ENCODE measurements at regions not wholly inside any gene's neighbourhood (a gene's known extent, or its start where the extent isn't known, plus 50 kb on each side); places are given as distances from the start of the nearest gene placed in this dataset.

GRCh38 chr7:138244606-138245005 lies 168.3 kb downstream of the AKR1D1 start (continued):
- TF ChIP-seq ZNF792 (tag by site-specific recombination; IDR thresholded peaks at IDR 0.05), result no peak
- TF ChIP-seq ZNF121 (tag by site-specific recombination; IDR thresholded peaks at IDR 0.05), result no peak
- no peak for TF ChIP-seq ZBTB17 (tag by site-specific recombination; IDR thresholded peaks at IDR 0.05)
- TF ChIP-seq ZNF302 (tag by site-specific recombination; IDR thresholded peaks at IDR 0.05; ENCODE audit: low read depth), result no peak

GRCh38 chr7:138245216-138245615 lies 169.0 kb downstream of the AKR1D1 start:
- Histone ChIP-seq H3K27ac (ENCODE audit: extremely low read depth, low read depth, low read length) (no peak overlapping the region), H3K4me1 (ENCODE audit: control insufficient read depth, insufficient read depth, low read length) (no peaks in the 10 kb centered on the region), H3K36me3 (ENCODE audit: control insufficient read depth in 2 of 2, insufficient read depth in 1 of 2, low read length in 2 of 2) (no peaks in the 10 kb centered on the region), H3K4me3 (ENCODE audit: low read depth, low read length) (no peak overlapping the region), H3K9me3 (ENCODE audit: control insufficient read depth, insufficient read depth, low read depth, low read length) (no peaks in the 10 kb centered on the region)
- TF ChIP-seq ZBTB1 (tag by site-specific recombination; IDR thresholded peaks at IDR 0.05) (no peak), ZSCAN30 (tag by site-specific recombination; IDR thresholded peaks at IDR 0.05) (no peak), ZBTB48 (tag by site-specific recombination; IDR thresholded peaks at IDR 0.05) (no peak), ZNF548 (tag by site-specific recombination; IDR thresholded peaks at IDR 0.05) (no peak), ZNF623 (tag by site-specific recombination; IDR thresholded peaks at IDR 0.05) (no peak), HOXD13 (CRISPR knock-in tag; IDR thresholded peaks at IDR 0.05; ENCODE audit: borderline replicate concordance) (no peak), ZNF558 (tag by site-specific recombination; IDR thresholded peaks at IDR 0.05) (no peak), YY1 (tag by site-specific recombination; IDR thresholded peaks at IDR 0.05) (no peak), BCL11B (tag by site-specific recombination; IDR thresholded peaks at IDR 0.05; ENCODE audit: low read depth) (no peak), ZNF510 (tag by site-specific recombination; IDR thresholded peaks at IDR 0.05; ENCODE audit: insufficient replicate concordance) (no peak), SCRT2 (tag by site-specific recombination; IDR thresholded peaks at IDR 0.05) (no peak), KLF7 (tag by site-specific recombination; IDR thresholded peaks at IDR 0.05; ENCODE audit: borderline replicate concordance) (no peak), ZBTB26 (tag by site-specific recombination; optimal IDR thresholded peaks at IDR 0.05) (no peak), ZNF211 (tag by site-specific recombination; IDR thresholded peaks at IDR 0.05; ENCODE audit: low read depth) (no peak), ZBTB17 (tag by site-specific recombination; IDR thresholded peaks at IDR 0.05) (no peak), ZNF274 (IDR thresholded peaks at IDR 0.05; ENCODE audit: low read length) (no peak), ZNF274 (tag by site-specific recombination; IDR thresholded peaks at IDR 0.05; ENCODE audit: borderline replicate concordance) (no peak), ZNF404 (tag by site-specific recombination; IDR thresholded peaks at IDR 0.05) (no peak), WT1 (tag by site-specific recombination; IDR thresholded peaks at IDR 0.05) (no peak)
- TF ChIP-seq, protein P1, sequence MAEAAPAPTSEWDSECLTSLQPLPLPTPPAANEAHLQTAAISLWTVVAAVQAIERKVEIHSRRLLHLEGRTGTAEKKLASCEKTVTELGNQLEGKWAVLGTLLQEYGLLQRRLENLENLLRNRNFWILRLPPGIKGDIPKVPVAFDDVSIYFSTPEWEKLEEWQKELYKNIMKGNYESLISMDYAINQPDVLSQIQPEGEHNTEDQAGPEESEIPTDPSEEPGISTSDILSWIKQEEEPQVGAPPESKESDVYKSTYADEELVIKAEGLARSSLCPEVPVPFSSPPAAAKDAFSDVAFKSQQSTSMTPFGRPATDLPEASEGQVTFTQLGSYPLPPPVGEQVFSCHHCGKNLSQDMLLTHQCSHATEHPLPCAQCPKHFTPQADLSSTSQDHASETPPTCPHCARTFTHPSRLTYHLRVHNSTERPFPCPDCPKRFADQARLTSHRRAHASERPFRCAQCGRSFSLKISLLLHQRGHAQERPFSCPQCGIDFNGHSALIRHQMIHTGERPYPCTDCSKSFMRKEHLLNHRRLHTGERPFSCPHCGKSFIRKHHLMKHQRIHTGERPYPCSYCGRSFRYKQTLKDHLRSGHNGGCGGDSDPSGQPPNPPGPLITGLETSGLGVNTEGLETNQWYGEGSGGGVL (tag by site-specific recombination; IDR thresholded peaks at IDR 0.05), result no peak
- ChIA-PET CTCF (interaction anchor here (0.5 kb wide), 1 partner anchor 15 kb away, joined by 3 read pairs; no protein-coding TSS in a partner anchor), POLR2A (no interaction called here)

DNA sequence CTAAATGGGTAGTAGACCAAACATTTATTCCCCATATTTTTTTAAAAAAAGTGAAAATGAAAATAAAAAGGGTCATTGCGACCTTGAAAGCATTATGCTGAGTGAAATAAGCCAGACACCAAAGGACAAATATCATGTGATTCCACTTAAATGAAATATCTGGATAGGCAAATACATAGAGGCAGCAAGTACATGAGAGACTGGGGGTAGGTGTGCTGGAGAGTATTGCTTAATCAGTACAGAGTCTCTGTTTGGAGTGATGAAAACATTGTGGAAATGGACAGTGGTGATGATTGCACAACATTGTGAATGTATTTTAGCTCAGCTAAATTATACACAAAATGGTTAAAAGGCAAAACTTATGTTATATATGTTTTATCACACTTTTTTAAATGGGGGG lies 169.4 kb downstream of the AKR1D1 start:
- no peaks in the 10 kb centered on the region for H3K4me1 ChIP-seq (ENCODE audit: control insufficient read depth, insufficient read depth, low read length)
- H3K27ac ChIP-seq (ENCODE audit: extremely low read depth, low read depth, low read length), result no peak overlapping the region
- POLR2A ChIA-PET, result no interaction called here
- H3K9me3 ChIP-seq (ENCODE audit: control insufficient read depth, insufficient read depth, low read depth, low read length), result no peaks in the 10 kb centered on the region
- no peak overlapping the region for H3K4me3 ChIP-seq (ENCODE audit: low read depth, low read length)
- CTCF ChIA-PET, result interaction anchor here (0.5 kb wide), 1 partner anchor 15 kb away, joined by 3 read pairs; no protein-coding TSS in a partner anchor
- H3K36me3 ChIP-seq (ENCODE audit: control insufficient read depth in 2 of 2, insufficient read depth in 1 of 2, low read length in 2 of 2), result no peaks in the 10 kb centered on the region
- TF ChIP-seq ELK4 (IDR thresholded peaks at IDR 0.05; ENCODE audit: borderline replicate concordance, low read depth, low read length) (no peak), ZNF341 (tag by site-specific recombination; IDR thresholded peaks at IDR 0.05; ENCODE audit: low read depth) (no peak), SP3 (tag by site-specific recombination; IDR thresholded peaks at IDR 0.05) (no peak), ZNF274 (IDR thresholded peaks at IDR 0.05; ENCODE audit: low read length) (no peak), ZNF274 (tag by site-specific recombination; IDR thresholded peaks at IDR 0.05; ENCODE audit: borderline replicate concordance) (no peak), ZBTB1 (tag by site-specific recombination; IDR thresholded peaks at IDR 0.05) (no peak)
- TF ChIP-seq, protein P2, sequence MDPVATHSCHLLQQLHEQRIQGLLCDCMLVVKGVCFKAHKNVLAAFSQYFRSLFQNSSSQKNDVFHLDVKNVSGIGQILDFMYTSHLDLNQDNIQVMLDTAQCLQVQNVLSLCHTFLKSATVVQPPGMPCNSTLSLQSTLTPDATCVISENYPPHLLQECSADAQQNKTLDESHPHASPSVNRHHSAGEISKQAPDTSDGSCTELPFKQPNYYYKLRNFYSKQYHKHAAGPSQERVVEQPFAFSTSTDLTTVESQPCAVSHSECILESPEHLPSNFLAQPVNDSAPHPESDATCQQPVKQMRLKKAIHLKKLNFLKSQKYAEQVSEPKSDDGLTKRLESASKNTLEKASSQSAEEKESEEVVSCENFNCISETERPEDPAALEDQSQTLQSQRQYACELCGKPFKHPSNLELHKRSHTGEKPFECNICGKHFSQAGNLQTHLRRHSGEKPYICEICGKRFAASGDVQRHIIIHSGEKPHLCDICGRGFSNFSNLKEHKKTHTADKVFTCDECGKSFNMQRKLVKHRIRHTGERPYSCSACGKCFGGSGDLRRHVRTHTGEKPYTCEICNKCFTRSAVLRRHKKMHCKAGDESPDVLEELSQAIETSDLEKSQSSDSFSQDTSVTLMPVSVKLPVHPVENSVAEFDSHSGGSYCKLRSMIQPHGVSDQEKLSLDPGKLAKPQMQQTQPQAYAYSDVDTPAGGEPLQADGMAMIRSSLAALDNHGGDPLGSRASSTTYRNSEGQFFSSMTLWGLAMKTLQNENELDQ (tag by site-specific recombination; IDR thresholded peaks at IDR 0.05; ENCODE audit: low read depth), result no peak
- TF ChIP-seq, protein P3, sequence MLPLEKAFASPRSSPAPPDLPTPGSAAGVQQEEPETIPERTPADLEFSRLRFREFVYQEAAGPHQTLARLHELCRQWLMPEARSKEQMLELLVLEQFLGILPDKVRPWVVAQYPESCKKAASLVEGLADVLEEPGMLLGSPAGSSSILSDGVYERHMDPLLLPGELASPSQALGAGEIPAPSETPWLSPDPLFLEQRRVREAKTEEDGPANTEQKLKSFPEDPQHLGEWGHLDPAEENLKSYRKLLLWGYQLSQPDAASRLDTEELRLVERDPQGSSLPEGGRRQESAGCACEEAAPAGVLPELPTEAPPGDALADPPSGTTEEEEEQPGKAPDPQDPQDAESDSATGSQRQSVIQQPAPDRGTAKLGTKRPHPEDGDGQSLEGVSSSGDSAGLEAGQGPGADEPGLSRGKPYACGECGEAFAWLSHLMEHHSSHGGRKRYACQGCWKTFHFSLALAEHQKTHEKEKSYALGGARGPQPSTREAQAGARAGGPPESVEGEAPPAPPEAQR (tag by site-specific recombination; IDR thresholded peaks at IDR 0.05), result no peak

All from HEK293 (cell line).